ENCODE measurements at regions not wholly inside any gene's neighbourhood (a gene's known extent, or its start where the extent isn't known, plus 50 kb on each side); places are given as distances from the start of the nearest gene placed in this dataset.

DNA sequence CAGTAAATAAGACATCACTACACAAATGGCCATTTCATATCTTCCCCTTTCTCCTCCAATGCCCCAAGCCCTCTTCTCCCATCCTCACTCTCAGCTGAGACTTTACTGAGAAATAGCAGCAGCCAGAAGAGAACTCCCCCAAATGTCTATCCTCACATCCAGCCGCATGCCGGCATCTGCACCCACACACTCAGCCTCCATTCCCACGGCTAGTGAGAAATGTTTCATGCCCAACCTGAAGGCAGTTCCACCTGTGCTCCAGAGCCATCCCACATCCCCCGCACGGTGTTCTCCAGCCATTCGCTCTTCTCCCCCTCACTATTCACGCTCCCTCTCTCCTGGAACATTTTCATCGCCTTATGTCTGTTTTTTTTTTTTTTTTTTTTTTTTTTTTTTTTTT lies 208.7 kb upstream of the DIO3 start:
- no peak overlapping the region for H3K4me3 Mint-ChIP-seq
- H3K27me3 Mint-ChIP-seq, result peaks cover 5% of the 10 kb centered on the region
- H3K4me1 Mint-ChIP-seq, result no peaks in the 10 kb centered on the region
- no peak overlapping the region for H3K27ac Mint-ChIP-seq
- no peaks in the 10 kb centered on the region for H3K36me3 Mint-ChIP-seq
- no peak for DNase-seq
- peaks cover 5% of the 10 kb centered on the region for H3K9me3 Mint-ChIP-seq

DNA sequence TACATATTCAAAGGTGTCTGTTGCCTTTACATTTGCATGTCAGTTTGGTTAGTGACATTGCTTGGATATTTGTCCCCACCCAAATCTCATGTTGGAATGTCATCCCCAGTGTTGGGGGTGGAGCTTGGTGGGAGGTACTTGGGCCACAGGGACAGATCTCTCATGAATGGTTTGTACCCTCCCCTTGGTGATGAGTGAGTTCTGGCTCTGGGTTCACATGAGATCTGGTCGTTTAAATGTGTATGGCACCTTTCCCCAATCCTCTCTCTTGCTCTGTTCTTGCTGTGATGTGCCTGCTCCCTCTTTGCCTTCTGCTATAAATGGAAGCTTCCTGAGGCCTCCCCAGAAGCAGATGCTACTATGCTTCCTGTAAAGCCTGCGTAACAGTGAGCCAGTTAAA lies 207.9 kb upstream of the DIO3 start:
- Mint-ChIP-seq H3K27ac (no peak overlapping the region), H3K9me3 (peaks cover 5% of the 10 kb centered on the region), H3K4me3 (no peak overlapping the region), H3K27me3 (peaks cover 5% of the 10 kb centered on the region), H3K36me3 (no peaks in the 10 kb centered on the region), H3K4me1 (no peaks in the 10 kb centered on the region)
- no peak for DNase-seq

DNA sequence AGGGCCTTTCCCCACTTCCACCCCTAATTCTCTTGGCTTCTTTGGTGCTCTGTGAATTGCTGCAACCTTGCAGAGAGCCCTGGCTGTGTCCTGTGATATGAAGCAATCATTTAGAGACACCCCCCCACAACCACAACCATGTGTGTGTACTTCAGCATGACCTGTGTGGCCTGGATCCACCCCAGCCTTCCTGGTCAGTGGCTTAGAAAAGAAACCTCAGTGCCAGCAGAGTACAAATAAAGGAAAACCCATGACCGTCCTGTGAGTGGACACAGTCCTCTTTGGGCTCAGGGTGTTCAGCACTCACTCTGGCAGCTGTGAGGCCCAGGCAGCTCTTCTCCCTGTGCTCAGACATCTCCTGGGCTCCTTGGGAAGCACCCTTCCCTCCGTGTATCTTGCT lies 206.6 kb upstream of the DIO3 start:
- Mint-ChIP-seq H3K9me3 (peaks cover 3% of the 10 kb centered on the region), H3K27me3 (peaks cover 12% of the 10 kb centered on the region), H3K27ac (no peak overlapping the region), H3K36me3 (no peaks in the 10 kb centered on the region), H3K4me1 (no peaks in the 10 kb centered on the region), H3K4me3 (no peak overlapping the region)
- DNase-seq, result no peak

DNA sequence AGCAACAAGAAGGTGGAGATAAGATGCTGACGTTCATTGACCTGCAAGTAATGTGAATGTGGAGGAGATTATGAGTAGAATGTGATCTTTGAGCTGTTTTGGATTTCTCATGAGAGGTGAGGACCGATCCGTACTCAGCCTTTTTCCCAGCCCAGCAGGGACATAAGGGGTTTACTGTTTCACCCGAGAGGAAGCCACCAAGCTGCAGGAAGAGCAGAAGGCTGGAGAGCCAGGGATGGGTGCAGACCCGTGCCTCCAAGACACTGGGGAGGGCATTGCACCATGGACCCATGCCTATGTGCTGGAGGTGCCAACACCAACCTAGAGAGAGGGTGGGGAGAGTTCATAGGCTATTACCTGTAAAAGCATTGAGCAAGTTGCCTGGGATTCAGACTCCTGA lies 206.0 kb upstream of the DIO3 start:
- H3K4me3 Mint-ChIP-seq, result no peak overlapping the region
- peaks cover 3% of the 10 kb centered on the region for H3K9me3 Mint-ChIP-seq
- no peaks in the 10 kb centered on the region for H3K4me1 Mint-ChIP-seq
- peaks cover 12% of the 10 kb centered on the region for H3K27me3 Mint-ChIP-seq
- H3K36me3 Mint-ChIP-seq, result no peaks in the 10 kb centered on the region
- no peak for DNase-seq
- no peak overlapping the region for H3K27ac Mint-ChIP-seq

DNA sequence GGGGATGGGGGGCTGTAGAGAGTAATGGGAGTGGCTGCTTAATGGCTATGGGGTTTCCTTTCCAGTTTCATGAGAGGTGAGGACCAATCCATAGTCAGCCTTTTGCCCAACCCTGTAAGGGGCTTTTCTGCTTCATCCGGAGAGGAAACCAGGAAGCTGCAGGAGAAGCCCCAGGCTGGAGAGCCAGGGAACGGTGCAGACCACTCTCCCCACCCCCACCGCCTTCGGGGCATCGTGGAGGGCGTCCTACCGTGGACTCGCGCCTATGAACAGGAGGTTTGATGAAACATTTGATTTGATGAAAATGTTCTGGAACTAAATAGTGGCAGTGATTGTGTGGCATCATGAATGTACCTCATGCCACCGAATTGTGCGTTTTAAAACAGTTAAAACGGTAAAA lies 204.3 kb upstream of the DIO3 start:
- peaks cover 3% of the 10 kb centered on the region for H3K9me3 Mint-ChIP-seq
- peaks cover 12% of the 10 kb centered on the region for H3K27me3 Mint-ChIP-seq
- no peaks in the 10 kb centered on the region for H3K36me3 Mint-ChIP-seq
- no peak overlapping the region for H3K4me3 Mint-ChIP-seq
- no peaks in the 10 kb centered on the region for H3K4me1 Mint-ChIP-seq
- H3K27ac Mint-ChIP-seq, result no peak overlapping the region
- DNase-seq, result no peak

DNA sequence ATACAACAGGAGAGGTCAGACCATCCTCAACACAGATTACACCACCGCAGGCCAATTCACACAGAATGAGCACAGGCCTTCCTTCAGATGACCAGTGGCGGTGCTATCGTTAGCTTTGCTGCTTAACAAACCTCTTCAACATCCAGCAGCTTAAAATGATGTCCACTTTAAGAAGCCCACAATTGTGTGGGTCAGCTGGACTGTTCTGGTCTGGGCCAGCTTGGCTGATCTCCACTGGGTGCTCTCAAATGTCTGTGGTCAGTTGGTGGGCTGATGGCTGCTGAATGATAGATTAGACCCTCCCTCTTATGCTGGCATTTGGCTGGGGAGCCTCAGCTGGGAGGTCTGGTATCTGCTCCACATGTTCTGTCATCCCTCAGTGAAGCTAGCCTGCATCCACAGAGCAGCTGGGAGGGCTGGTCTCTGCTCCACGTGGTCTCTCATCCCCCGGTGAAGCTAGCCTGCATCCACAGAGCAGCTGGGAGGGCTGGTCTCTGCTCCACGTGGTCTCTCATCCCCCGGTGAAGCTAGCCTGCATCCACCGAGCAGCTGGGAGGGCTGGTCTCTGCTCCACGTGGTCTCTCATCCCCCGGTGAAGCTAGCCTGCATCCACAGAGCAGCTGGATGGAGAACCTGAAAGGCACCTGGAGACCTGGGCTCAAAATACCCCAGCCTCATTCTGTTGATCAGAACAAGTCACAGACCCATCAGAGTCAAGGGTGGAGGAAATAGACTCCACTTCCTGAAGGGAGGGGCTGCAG lies 203.6 kb upstream of the DIO3 start:
- H3K4me3 Mint-ChIP-seq, result no peak overlapping the region
- H3K36me3 Mint-ChIP-seq, result no peaks in the 10 kb centered on the region
- peaks cover 17% of the 10 kb centered on the region for H3K27me3 Mint-ChIP-seq
- H3K27ac Mint-ChIP-seq, result no peak overlapping the region
- peaks cover 3% of the 10 kb centered on the region for H3K9me3 Mint-ChIP-seq
- no peaks in the 10 kb centered on the region for H3K4me1 Mint-ChIP-seq
- DNase-seq, result no peak

DNA sequence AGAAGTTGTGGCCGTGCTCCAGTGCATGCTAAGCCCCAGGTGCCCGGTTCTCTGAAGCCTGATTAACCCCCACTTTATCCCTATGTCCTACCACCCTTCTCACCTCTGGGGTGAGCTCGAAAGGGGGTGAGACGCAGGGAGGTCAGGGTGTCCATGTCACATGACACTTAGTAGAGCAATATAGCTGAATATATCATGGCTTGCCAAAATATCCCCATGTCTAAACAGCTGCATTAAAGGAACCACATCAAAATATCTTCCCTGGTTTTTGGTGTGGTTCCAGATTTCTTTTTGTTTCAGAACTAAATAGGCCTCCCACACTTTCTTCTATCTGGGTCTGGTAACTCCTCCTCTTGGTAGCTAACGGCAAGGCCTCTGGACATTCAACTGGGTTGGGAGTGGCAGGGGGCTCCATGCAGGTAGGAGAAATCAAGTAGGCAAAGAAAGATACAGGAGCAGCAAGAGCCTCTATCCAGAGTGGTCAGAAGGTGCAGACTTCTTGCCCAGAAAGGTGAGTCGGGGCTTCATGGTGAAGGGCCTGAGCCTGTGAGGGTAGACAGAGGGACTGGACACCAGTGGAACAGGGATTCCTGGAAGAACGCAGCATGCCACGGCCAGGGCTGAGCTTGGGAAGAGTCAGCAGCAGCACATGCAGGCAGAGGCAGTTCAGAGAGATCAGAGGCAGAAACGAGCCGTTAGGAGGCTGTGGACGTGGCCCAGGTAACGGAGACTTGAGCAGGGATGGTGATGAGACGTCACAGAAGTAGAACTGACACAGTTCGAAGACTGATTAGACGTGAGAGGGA lies 202.8 kb upstream of the DIO3 start:
- H3K4me1 Mint-ChIP-seq, result no peaks in the 10 kb centered on the region
- no peaks in the 10 kb centered on the region for H3K36me3 Mint-ChIP-seq
- no peak for DNase-seq
- H3K9me3 Mint-ChIP-seq, result peaks cover 3% of the 10 kb centered on the region
- no peak overlapping the region for H3K27ac Mint-ChIP-seq
- no peak overlapping the region for H3K4me3 Mint-ChIP-seq
- H3K27me3 Mint-ChIP-seq, result peaks cover 24% of the 10 kb centered on the region

DNA sequence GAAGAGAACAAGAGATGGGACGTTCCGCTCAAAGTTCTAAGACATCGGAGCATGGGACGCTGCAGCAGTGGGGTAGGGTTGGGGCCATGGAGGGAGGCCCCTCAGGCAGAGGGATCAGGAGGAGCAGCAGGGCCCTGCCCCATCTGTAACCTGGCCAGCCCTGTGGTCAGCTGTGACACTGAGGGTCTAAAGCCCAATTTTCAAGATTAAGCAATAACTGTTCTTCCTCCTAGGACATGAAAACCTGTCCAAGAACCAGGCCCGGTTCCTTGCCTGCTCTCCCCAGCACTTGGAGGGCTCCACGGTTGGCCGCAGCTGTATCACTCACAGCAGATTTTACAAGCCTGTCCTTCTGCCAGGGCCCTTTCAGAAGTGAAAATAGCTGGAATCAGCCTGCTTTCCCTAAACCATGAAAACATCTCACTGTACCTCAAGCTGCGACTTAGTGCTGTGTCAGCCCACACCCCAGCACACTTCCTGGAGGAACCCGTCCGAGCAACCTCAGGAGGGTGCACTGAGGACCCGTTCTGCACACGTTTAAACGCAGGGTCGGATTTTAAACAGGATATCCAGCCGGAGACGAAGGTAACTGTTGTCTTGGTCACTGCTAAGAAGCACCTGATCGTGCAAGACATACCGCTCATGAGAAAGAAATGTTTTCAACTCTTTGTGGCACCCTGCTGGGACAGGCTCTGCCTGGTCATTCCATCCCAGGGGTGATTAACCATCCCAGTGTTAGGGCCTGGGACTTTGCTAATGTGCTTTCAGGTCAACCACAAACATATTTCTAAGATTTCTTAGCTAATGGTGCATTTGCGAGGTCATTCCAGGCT lies 201.9 kb upstream of the DIO3 start:
- no peaks in the 10 kb centered on the region for H3K9me3 Mint-ChIP-seq
- no peak for DNase-seq
- no peaks in the 10 kb centered on the region for H3K36me3 Mint-ChIP-seq
- H3K4me1 Mint-ChIP-seq, result no peaks in the 10 kb centered on the region
- H3K27me3 Mint-ChIP-seq, result peaks cover 25% of the 10 kb centered on the region
- no peak overlapping the region for H3K27ac Mint-ChIP-seq
- H3K4me3 Mint-ChIP-seq, result no peak overlapping the region

DNA sequence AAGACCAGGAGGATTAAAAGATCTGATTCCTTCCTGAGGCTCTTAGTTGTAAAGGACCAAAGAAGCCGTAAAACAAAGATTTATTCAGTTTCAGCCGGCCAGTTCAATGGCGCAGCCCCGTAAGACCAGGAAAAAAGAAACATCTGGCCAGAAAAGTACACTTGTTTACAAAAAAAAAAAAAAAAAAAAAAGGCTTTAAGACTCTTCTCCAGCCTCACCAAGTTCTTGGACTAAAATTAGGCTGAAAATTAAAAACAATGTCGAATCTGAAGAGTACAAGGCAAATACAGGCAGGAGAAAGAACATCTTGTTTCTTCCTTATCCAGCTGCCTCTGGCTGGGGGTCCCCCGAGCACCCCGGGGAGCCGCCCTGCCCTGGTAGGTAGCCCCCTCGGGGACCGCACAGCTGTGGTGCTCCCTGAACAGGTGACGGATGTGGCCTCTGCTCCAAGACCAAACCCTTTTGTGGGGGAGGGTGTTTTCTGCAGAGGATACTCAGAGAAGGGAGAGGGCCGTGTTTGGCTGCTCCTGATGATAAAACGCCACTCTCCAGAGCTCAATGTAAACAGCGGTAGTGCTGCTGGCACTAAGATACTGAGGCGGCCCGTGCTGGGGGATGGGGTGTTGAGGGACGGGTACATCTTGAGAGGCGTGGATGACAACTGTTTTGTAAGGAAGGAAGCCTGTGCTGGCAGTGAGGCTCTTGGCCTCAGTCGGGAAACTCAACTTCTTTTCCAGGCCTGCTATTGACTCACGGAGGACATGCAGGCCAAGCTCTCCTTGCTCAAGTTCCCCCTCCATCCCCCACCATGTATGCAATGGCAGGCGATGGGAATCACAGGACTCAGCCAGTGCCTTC lies 201.0 kb upstream of the DIO3 start:
- Mint-ChIP-seq H3K27ac (no peak overlapping the region), H3K27me3 (peaks cover 25% of the 10 kb centered on the region), H3K4me3 (no peak overlapping the region), H3K4me1 (no peaks in the 10 kb centered on the region), H3K36me3 (no peaks in the 10 kb centered on the region), H3K9me3 (no peaks in the 10 kb centered on the region)
- DNase-seq, result no peak

DNA sequence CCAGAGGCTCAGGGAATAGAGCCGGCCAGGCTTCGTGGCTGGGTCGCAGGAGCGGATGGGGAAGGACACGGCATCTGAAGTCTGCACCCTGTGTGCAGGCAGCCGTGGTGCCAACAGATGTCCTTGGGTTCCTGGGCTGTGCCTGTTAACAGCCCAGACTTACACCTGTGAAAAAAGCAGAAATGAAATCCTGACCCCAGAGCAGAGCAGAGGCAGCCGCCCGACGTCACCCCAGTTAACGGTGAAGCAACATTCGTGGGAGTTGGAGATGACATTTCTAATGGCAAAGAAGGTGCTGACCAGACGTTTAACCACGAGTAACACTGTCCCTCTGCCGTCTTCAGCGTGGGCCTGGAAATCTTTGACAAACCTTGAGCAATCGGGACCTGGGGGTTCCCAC lies 200.3 kb upstream of the DIO3 start:
- no peaks in the 10 kb centered on the region for H3K36me3 Mint-ChIP-seq
- no peak overlapping the region for H3K4me3 Mint-ChIP-seq
- no peak overlapping the region for H3K27ac Mint-ChIP-seq
- H3K27me3 Mint-ChIP-seq, result peaks cover 25% of the 10 kb centered on the region
- DNase-seq, result no peak
- H3K4me1 Mint-ChIP-seq, result no peaks in the 10 kb centered on the region
- H3K9me3 Mint-ChIP-seq, result no peaks in the 10 kb centered on the region

DNA sequence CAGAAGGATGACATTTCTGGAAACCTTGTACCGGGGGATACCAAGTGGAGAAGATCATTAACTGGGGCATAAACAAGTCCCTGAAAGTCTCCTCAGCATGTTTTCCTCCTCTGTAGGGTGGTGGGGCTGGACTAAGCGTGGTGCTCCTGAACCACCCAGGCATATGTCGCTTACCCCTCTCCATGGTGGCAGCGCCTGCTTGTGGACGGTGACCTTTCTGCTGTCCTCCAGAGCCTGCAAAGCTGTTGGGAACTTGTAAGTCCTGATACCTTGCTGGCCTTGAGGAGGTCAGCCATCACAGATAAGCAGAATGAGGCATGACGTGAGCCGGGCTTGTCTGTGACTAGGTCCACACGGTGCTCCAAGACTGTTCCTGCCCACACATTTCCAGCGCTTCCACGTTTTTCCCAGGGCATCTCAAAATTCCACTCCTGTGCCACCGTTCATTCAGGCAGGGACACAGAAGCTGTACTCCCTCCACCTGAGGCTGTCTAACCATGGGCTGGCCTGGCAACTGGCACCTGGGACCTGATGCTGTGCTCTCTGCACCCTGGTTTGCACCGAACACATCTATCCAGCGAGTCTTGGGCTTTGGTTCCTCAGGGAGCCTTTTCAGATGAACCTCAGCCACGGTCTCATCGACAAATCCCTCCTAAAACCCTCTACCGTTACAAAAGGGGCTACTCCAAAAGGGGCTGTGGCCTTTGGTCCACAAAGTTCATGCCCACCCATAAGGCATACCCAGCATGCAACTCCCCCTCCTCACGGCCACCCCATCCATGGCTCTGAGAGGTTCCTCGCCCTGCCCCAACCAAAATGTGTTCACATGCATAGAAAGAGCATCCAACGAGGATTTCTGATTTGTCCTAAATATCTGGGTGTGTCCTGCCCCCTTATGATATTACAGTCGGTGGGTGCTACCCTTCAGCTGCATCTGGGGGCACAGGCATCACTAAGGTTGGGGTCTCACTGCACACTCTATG lies 199.6 kb upstream of the DIO3 start:
- Mint-ChIP-seq H3K27ac (no peak overlapping the region), H3K4me1 (no peaks in the 10 kb centered on the region), H3K27me3 (peaks cover 20% of the 10 kb centered on the region), H3K36me3 (no peaks in the 10 kb centered on the region), H3K4me3 (no peak overlapping the region), H3K9me3 (no peaks in the 10 kb centered on the region)
- DNase-seq, result no peak

DNA sequence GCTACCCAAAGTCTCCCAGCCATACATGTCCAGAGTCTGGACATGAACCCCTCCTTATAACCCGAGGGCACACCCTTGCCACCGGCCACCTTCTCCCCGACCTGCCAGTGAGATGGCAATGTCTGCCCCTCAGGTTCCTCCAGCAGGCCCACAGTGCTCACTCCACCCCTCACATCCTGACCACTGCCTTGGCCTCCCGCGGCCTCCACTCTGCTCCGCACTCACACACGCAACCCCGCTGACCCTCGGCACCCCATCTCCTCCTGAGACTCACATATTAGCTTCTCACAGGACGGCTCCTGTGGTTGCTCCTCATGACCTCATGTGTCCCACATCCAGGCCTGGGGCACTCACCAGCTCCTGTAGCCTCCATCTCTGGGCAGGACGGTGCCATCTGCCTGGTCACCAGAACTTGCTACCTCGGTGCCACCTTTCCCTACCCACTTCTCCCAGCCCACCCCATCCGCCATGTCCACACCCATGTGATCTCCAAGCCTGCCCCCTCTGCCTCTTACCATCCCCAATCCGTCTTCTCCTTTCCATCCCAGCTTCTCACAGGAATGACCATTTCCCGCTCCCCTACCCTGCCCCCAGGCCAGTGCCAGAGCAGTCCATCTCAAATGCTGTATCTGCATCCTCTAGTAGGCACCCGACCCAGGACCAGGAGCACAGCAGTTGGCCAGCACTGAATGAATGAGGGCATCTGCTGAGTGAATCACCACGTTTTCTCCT lies 198.6 kb upstream of the DIO3 start:
- Mint-ChIP-seq H3K27ac (no peak overlapping the region), H3K36me3 (no peaks in the 10 kb centered on the region), H3K4me1 (no peaks in the 10 kb centered on the region), H3K9me3 (no peaks in the 10 kb centered on the region), H3K4me3 (no peak overlapping the region), H3K27me3 (peaks cover 20% of the 10 kb centered on the region)
- DNase-seq, result no peak

DNA sequence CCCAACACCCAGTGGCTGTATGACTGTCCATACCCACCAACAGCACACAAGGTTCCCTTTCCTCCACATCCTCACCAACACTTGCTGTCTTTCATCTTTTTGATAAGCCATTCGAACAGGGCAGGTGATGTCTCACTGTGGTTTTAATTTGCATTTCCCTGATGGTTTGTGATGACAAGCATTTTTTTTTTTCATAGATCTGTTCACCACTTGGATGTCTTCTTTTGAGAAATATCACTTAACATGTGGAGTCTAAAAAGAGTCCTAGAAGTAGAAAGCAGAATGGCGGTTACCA lies 198.1 kb upstream of the DIO3 start:
- DNase-seq, result no peak
- Mint-ChIP-seq H3K4me3 (no peak overlapping the region), H3K27ac (no peak overlapping the region), H3K27me3 (peaks cover 20% of the 10 kb centered on the region), H3K9me3 (no peaks in the 10 kb centered on the region), H3K36me3 (no peaks in the 10 kb centered on the region), H3K4me1 (no peaks in the 10 kb centered on the region)
